ENCODE measurements at regions not wholly inside any gene's neighbourhood (a gene's known extent, or its start where the extent isn't known, plus 50 kb on each side); places are given as distances from the start of the nearest gene placed in this dataset.

- Histone ChIP-seq H4K91ac (replicated peaks; ENCODE audit: insufficient read length, low read length) (no peak overlapping the region), H3K4me2 (ENCODE audit: insufficient read depth in 1 of 2, low read depth in 2 of 2, low read length in 2 of 2) (no peak overlapping the region), H3K27ac (ENCODE audit: low read depth, low read length) (no peak overlapping the region), H2BK20ac (ENCODE audit: low read length) (no peak overlapping the region), H3K23me2 (ENCODE audit: low read depth, low read length) (no peaks in the 10 kb centered on the region; the same call in 1 of the 2 replicates), H2BK120ac (replicated peaks; ENCODE audit: low read depth, low read length) (no peak overlapping the region), H4K20me1 (replicated peaks in 1 of 2; ENCODE audit: control insufficient read depth in 1 of 2, insufficient read depth in 2 of 2, low read length in 2 of 2) (no peaks in the 10 kb centered on the region), H4K8ac (ENCODE audit: extremely low read depth, insufficient read depth, low read length) (no peak overlapping the region), H2BK5ac (ENCODE audit: low read depth, low read length) (no peak overlapping the region), H2BK12ac (ENCODE audit: low read depth, low read length) (no peak overlapping the region), H3K79me1 (ENCODE audit: low read depth, low read length) (no peaks in the 10 kb centered on the region), H3K9me3 (ENCODE audit: insufficient read depth in 2 of 2, low read depth in 1 of 2, low read length in 1 of 2) (peaks cover 4 to 5% of the 10 kb centered on the region in 2 experiments; a peak in 1 of 4 replicates), H4K5ac (ENCODE audit: insufficient read length, low read depth, low read length) (no peak overlapping the region), H2AK5ac (ENCODE audit: low read depth, low read length) (no peak overlapping the region), H3K79me2 (ENCODE audit: control insufficient read depth in 1 of 2, insufficient read depth in 2 of 2, low read length in 2 of 2) (no peaks in the 10 kb centered on the region), H2BK15ac (ENCODE audit: low read length) (no peak overlapping the region), H3K56ac (replicated peaks; ENCODE audit: insufficient read length, low read depth, low read length) (no peak overlapping the region), H3K18ac (ENCODE audit: extremely low read depth, low read length) (no peak overlapping the region), H3K23ac (ENCODE audit: insufficient read length) (no peak overlapping the region), H3K27me3 (replicated peaks in 1 of 4; ENCODE audit: control insufficient read depth in 3 of 4, extremely low read depth in 1 of 4, insufficient read depth in 3 of 4, low read length in 3 of 4) (peaks cover 0 to 2% (median 0%) of the 10 kb centered on the region in 4 experiments; a peak in 2 of 7 replicates), H3K4ac (replicated peaks; ENCODE audit: insufficient read length, low read depth, low read length) (no peak overlapping the region), H3K4me1 (replicated peaks in 1 of 4; ENCODE audit: control insufficient read depth in 3 of 4, insufficient read depth in 4 of 4, low read length in 3 of 4) (no peaks in the 10 kb centered on the region), H3K14ac (ENCODE audit: insufficient read length) (no peak overlapping the region), H3K4me3 (ENCODE audit: extremely low read depth in 1 of 4, insufficient read depth in 2 of 4, low read depth in 3 of 4, low read length in 4 of 4) (no peak overlapping the region), H3K9ac (replicated peaks in 1 of 4; ENCODE audit: extremely low read depth in 1 of 4, low read depth in 3 of 4, low read length in 3 of 4) (no peak overlapping the region), H2AFZ (ENCODE audit: low read length) (no peak overlapping the region), H3K36me3 (ENCODE audit: control insufficient read depth in 2 of 4, insufficient read depth in 4 of 4, low read length in 3 of 4) (no peaks in the 10 kb centered on the region)
- ChIA-PET CTCF (ENCODE audit: partially characterized antibody) (no interaction called here), POLR2A (ENCODE audit: partially characterized antibody) (no interaction called here)
- DNase-seq (ENCODE audit: low read depth in 1 of 2, low spot score in 2 of 2) (no peak), FAIRE-seq (no peak)
- TF ChIP-seq ZNF274 (IDR thresholded peaks at IDR 0.05; ENCODE audit: borderline replicate concordance, extremely low read depth, low read length) = no peak
- TF ChIP-seq BRCA1 (IDR thresholded peaks at IDR 0.05; ENCODE audit: low read depth, low read length) = no peak
- TF ChIP-seq RFX5 (IDR thresholded peaks at IDR 0.05; ENCODE audit: borderline replicate concordance, low read depth, low read length) = no peak
- TF ChIP-seq GTF2F1 (IDR thresholded peaks at IDR 0.05; ENCODE audit: borderline replicate concordance, low read depth, low read length) = no peak
- no peak for TF ChIP-seq MAFK (IDR thresholded peaks at IDR 0.05; ENCODE audit: low read depth, low read length)
- TF ChIP-seq FOSL1 (IDR thresholded peaks at IDR 0.05; ENCODE audit: insufficient read depth, low read depth, low read length) = no peak
- TF ChIP-seq SIRT6 (IDR thresholded peaks at IDR 0.05; ENCODE audit: low read length) = no peak
- TF ChIP-seq ATF3 (IDR thresholded peaks at IDR 0.05; ENCODE audit: insufficient read depth, low read depth, low read length) = no peak
- TF ChIP-seq RAD21 (IDR thresholded peaks at IDR 0.05 in 1 of 2, conservative IDR thresholded peaks at IDR 0.05 in 1 of 2; ENCODE audit: low read depth in 2 of 2, low read length in 2 of 2) = no peak
- TF ChIP-seq SIN3A (conservative IDR thresholded peaks at IDR 0.05 in 1 of 2, IDR thresholded peaks at IDR 0.05 in 1 of 2; ENCODE audit: low read depth in 1 of 2, low read length in 2 of 2) = no peak
- TF ChIP-seq RBBP5 (IDR thresholded peaks at IDR 0.05; ENCODE audit: borderline replicate concordance, low read depth, low read length) = no peak
- TF ChIP-seq TAF7 (optimal IDR thresholded peaks at IDR 0.05; ENCODE audit: borderline replicate concordance, low read depth, low read length) = no peak
- no peak for TF ChIP-seq KDM4A (IDR thresholded peaks at IDR 0.05; ENCODE audit: low read depth, low read length, severe bottlenecking)
- no peak for TF ChIP-seq HDAC6 (IDR thresholded peaks at IDR 0.05; ENCODE audit: low read depth, low read length)
Observed at GRCh38 chr21:41571938-41572510, 64.1 kb upstream of the TMPRSS2 start.

Data from H1 (cell line).